ENCODE measurements at regions not wholly inside any gene's neighbourhood (a gene's known extent, or its start where the extent isn't known, plus 50 kb on each side); places are given as distances from the start of the nearest gene placed in this dataset.
"Not testable (repeated sequence)": the region's sequence is repeated elsewhere in the genome, so short reads cannot be mapped to it uniquely, and the experiment has no call there.

DNA sequence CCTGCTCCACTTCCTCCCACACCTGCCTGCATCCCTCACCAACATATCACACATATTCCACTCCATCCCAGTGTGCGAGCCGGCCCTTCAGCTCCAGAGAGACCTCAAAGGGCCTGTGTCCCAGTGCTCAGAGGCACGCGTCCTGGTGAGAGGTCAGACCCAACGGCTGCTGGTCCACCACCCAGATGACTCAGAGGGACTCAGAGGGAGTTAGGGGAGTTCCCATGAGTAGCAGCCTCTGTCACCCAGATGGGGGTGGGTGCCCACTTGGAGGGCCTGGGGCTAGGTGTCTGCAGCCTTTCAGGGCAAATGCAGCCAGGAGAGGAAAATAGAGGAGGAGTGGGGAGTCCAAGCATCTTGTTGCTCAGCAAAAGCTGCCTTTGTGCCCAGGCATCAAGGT is 333.8 kb upstream of the CHRNA7 start:
- H3K27me3 ChIP-seq (ENCODE audit: control insufficient read depth in 3 of 3, insufficient read depth in 3 of 3, low read length in 3 of 3); H3K4me1 ChIP-seq (ENCODE audit: control insufficient read depth in 3 of 3, insufficient read depth in 2 of 3, low read depth in 1 of 3, low read length in 2 of 3); DNase-seq; H3K4me3 ChIP-seq (ENCODE audit: low read depth in 1 of 3, low read length in 3 of 3); H3K9me3 ChIP-seq (ENCODE audit: control insufficient read depth in 2 of 2, insufficient read depth in 1 of 2, low read depth in 1 of 2, low read length in 1 of 2); H3K27ac ChIP-seq (ENCODE audit: low read depth in 1 of 3, low read length in 2 of 3); H3K36me3 ChIP-seq (ENCODE audit: control insufficient read depth in 3 of 3, insufficient read depth in 2 of 3, low read depth in 1 of 3, low read length in 3 of 3); FAIRE-seq: not testable (repeated sequence)
- 80% methylated on average over 3 of the region's 5 CpGs; no CpG with 5 or more reads in 2 of the 3 donors for WGBS, 3 donors

DNA sequence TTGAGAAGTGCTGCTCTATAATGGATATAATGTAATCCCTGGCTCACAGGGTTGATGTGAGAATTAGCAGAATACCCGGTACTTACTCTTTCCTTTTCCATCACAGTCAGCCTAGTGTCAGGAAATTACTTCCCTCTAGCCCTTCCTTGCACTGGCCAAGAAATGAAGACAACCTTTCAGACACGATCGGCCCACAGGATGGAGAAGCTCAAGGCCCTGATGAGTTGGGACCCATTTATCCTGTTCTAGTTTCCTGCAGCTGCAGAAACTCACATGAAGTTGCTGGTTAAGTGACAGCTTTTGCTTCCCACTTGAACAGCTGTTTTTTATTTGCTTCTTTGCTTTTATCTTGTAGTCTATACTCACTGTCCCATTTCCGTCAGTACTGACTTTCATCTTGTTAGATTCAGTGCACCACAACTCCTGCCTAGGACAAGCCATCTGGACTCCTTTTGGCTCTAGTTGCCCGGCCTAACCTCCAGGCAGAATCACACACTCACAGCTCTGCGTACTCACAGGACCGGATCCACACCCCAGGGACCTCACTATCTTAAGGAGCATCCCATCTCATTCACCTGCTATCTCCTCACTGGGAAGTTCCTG is 325.1 kb upstream of the CHRNA7 start:
- WGBS, 3 donors = 48 to 82% (median 81%) methylated on average over 2 to 3 of the region's 7 CpGs

DNA sequence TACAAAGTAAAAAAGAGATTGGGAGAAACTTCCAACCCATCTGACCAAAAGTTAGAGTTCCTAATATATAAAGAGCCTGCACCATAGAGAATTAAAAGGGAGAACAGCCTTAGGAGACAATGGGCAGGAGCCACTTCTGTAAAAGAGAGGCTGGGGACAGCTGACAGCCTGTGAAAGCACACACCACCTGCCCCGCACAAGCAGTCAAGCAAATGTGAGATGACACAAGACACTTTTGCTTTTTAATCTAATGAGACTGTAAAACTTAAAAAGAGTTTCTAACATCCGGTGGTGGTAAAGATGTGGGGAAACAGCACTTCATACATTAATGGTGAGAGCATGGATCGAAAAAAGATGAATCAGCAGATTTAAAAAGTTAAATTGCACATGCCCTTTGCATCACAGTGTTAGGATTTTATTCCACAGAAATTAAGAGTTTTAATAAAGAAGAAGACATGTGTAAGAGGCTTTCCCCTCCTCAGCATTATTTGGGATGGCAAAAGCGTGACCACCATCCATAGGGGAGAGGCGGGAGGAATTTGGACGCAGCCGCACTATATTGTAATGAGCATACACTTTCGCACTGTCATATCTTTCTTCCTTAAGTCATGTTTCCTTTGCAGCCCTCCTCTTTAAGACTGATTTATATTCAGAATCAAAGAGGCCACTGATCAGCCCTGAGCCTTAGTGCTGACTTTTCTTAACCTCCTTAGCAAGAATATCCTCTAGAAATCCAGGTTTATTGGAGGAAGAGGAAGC is 322.2 kb upstream of the CHRNA7 start:
- H3K27me3 ChIP-seq (ENCODE audit: control insufficient read depth in 3 of 3, insufficient read depth in 3 of 3, low read length in 3 of 3); FAIRE-seq; H3K27ac ChIP-seq (ENCODE audit: low read depth in 1 of 3, low read length in 2 of 3); DNase-seq; H3K4me3 ChIP-seq (ENCODE audit: low read depth in 1 of 3, low read length in 3 of 3); H3K36me3 ChIP-seq (ENCODE audit: control insufficient read depth in 3 of 3, insufficient read depth in 2 of 3, low read depth in 1 of 3, low read length in 3 of 3); H3K4me1 ChIP-seq (ENCODE audit: control insufficient read depth in 3 of 3, insufficient read depth in 2 of 3, low read depth in 1 of 3, low read length in 2 of 3); H3K9me3 ChIP-seq (ENCODE audit: control insufficient read depth in 2 of 2, insufficient read depth in 1 of 2, low read depth in 1 of 2, low read length in 1 of 2): not testable (repeated sequence)
- 73 to 86% (median 84%) methylated on average over 3 of the region's 8 CpGs for WGBS, 3 donors

More for the DNA sequence above, 325.1 kb upstream of the CHRNA7 start:
- not testable (repeated sequence) for H3K36me3 ChIP-seq (ENCODE audit: control insufficient read depth in 3 of 3, insufficient read depth in 2 of 3, low read depth in 1 of 3, low read length in 3 of 3); FAIRE-seq; H3K27ac ChIP-seq (ENCODE audit: low read depth in 1 of 3, low read length in 2 of 3); H3K4me3 ChIP-seq (ENCODE audit: low read depth in 1 of 3, low read length in 3 of 3); DNase-seq; H3K27me3 ChIP-seq (ENCODE audit: control insufficient read depth in 3 of 3, insufficient read depth in 3 of 3, low read length in 3 of 3); H3K4me1 ChIP-seq (ENCODE audit: control insufficient read depth in 3 of 3, insufficient read depth in 2 of 3, low read depth in 1 of 3, low read length in 2 of 3); H3K9me3 ChIP-seq (ENCODE audit: control insufficient read depth in 2 of 2, insufficient read depth in 1 of 2, low read depth in 1 of 2, low read length in 1 of 2)

DNA sequence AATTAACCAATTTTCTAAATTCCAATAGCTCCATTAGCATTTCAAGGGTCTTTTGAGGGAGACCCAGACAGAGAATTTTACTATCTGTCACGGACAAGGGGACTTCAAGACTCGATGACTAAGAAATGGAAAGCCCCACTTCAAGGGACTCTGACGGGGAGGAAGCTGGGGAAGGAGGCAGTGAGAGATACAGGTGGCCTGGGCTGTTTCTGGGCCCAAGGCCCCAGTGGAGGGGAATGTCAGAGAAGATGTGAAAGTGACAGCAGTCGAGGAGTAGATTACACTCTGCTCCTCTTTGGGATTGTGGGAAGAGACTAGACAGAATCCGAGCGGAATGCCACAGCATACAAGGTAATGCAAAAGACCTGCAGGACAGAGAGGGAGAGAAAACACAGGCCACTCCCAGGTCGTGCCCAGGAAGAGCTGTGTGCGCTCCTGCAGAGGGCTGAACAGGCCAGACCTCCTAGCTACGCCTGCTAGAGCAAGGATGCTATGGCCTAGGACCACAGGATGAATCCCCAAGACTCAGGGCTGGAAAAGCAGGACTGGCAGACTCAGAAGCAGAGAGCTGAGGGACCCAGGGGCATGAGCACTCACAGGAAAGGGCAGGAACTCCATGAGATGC is 321.5 kb upstream of the CHRNA7 start:
- not testable (repeated sequence) for H3K4me3 ChIP-seq (ENCODE audit: low read depth in 1 of 3, low read length in 3 of 3); H3K27ac ChIP-seq (ENCODE audit: low read depth in 1 of 3, low read length in 2 of 3); DNase-seq; H3K9me3 ChIP-seq (ENCODE audit: control insufficient read depth in 2 of 2, insufficient read depth in 1 of 2, low read depth in 1 of 2, low read length in 1 of 2); H3K27me3 ChIP-seq (ENCODE audit: control insufficient read depth in 3 of 3, insufficient read depth in 3 of 3, low read length in 3 of 3); H3K4me1 ChIP-seq (ENCODE audit: control insufficient read depth in 3 of 3, insufficient read depth in 2 of 3, low read depth in 1 of 3, low read length in 2 of 3); H3K36me3 ChIP-seq (ENCODE audit: control insufficient read depth in 3 of 3, insufficient read depth in 2 of 3, low read depth in 1 of 3, low read length in 3 of 3); FAIRE-seq
- WGBS, 3 donors = 40 to 64% (median 46%) methylated on average over 3 to 6 of the region's 9 CpGs

DNA sequence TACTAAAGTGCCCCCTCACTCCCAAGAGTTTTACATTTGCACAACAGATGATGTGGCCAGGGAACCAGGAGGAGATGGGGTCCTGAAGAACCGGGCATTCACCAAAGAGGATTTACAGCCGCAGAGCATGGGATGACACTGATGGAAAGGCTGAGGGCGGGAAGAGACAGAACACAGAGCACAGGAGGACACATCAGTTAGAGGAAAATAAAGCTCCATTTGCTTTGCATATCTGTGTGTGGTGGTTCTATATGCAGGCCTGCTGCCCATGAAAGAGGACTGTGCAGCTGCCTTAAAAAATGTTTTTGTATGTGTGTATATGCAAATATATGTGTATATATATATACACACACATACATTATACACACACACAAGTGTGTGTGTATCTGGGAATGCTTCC is 320.8 kb upstream of the CHRNA7 start:
- H3K27me3 ChIP-seq (ENCODE audit: control insufficient read depth in 3 of 3, insufficient read depth in 3 of 3, low read length in 3 of 3); H3K27ac ChIP-seq (ENCODE audit: low read depth in 1 of 3, low read length in 2 of 3); DNase-seq; H3K4me3 ChIP-seq (ENCODE audit: low read depth in 1 of 3, low read length in 3 of 3); H3K36me3 ChIP-seq (ENCODE audit: control insufficient read depth in 3 of 3, insufficient read depth in 2 of 3, low read depth in 1 of 3, low read length in 3 of 3); H3K4me1 ChIP-seq (ENCODE audit: control insufficient read depth in 3 of 3, insufficient read depth in 2 of 3, low read depth in 1 of 3, low read length in 2 of 3); H3K9me3 ChIP-seq (ENCODE audit: control insufficient read depth in 2 of 2, insufficient read depth in 1 of 2, low read depth in 1 of 2, low read length in 1 of 2); FAIRE-seq: not testable (repeated sequence)
- 72 to 89% (median 81%) methylated on average over 2 of the region's 3 CpGs for WGBS, 3 donors

DNA sequence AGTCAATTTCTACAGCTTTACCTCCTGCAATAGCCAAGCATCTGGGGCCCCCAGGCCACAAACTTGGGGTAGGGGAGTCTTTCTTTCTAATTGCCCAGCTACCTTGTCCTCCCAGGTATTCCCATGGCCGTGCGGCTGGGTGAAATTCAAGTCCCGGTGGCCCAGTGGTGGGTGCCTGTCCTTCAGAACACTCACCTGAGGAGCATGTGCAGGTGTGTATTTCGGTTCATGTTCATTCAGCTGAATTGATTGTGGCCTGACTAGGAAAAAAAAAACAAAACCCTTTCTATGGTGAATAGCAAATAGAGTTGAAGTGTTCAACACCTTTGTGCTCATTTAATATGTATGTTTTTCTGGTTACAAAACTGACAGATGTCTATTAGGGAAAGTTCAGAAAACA is 319.5 kb upstream of the CHRNA7 start:
- H3K27ac ChIP-seq (ENCODE audit: low read depth in 1 of 3, low read length in 2 of 3); H3K36me3 ChIP-seq (ENCODE audit: control insufficient read depth in 3 of 3, insufficient read depth in 2 of 3, low read depth in 1 of 3, low read length in 3 of 3); H3K4me1 ChIP-seq (ENCODE audit: control insufficient read depth in 3 of 3, insufficient read depth in 2 of 3, low read depth in 1 of 3, low read length in 2 of 3); FAIRE-seq; DNase-seq; H3K4me3 ChIP-seq (ENCODE audit: low read depth in 1 of 3, low read length in 3 of 3); H3K27me3 ChIP-seq (ENCODE audit: control insufficient read depth in 3 of 3, insufficient read depth in 3 of 3, low read length in 3 of 3); H3K9me3 ChIP-seq (ENCODE audit: control insufficient read depth in 2 of 2, insufficient read depth in 1 of 2, low read depth in 1 of 2, low read length in 1 of 2): not testable (repeated sequence)
- 76 to 94% (median 84%) methylated on average over 4 of the region's 4 CpGs for WGBS, 3 donors

DNA sequence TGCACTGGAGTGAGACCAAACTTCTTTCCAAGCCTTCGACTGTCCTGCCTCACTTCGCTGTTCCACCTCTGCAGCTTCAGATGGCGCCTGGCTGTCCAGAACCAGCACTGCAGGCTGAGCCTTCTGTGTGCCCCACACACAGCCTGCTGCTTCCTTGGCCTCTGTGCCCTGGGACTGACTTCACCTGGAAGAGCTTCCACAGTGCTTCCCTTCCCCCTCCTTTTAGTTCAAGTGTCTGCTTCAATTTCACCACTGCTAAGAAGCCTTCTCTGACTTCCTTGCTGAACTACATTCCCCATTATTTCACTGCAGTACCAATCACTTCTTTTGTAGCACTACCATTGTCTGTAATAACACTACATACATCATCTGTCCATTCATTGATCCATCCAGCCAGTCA is 315.1 kb upstream of the CHRNA7 start:
- not testable (repeated sequence) for H3K9me3 ChIP-seq (ENCODE audit: control insufficient read depth in 2 of 2, insufficient read depth in 1 of 2, low read depth in 1 of 2, low read length in 1 of 2); H3K27ac ChIP-seq (ENCODE audit: low read depth in 1 of 3, low read length in 2 of 3); H3K27me3 ChIP-seq (ENCODE audit: control insufficient read depth in 3 of 3, insufficient read depth in 3 of 3, low read length in 3 of 3); DNase-seq; H3K4me3 ChIP-seq (ENCODE audit: low read depth in 1 of 3, low read length in 3 of 3); FAIRE-seq; H3K36me3 ChIP-seq (ENCODE audit: control insufficient read depth in 3 of 3, insufficient read depth in 2 of 3, low read depth in 1 of 3, low read length in 3 of 3); H3K4me1 ChIP-seq (ENCODE audit: control insufficient read depth in 3 of 3, insufficient read depth in 2 of 3, low read depth in 1 of 3, low read length in 2 of 3)
- 0 to 40% (median 0%) methylated on average over 1 to 2 of the region's 3 CpGs for WGBS, 3 donors

DNA sequence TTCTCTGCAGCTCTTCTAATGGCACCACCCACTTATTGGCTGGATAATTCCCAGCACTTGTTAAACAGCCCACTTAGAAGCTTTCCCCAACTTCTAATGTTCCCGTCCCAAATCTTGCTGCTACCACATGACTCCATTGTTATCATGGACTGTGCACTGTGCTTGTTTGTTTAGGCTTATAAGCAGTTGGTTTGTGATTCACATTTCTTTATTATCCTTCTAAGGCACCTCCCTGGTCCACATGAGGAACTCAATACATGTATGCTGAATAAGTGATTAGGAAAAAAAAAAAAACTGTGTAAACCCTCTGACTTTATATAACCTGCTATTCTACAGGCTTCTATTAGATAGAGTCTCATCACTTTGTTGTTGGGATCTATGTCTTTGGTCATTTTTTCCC is 311.7 kb upstream of the CHRNA7 start:
- not testable (repeated sequence) for H3K4me3 ChIP-seq (ENCODE audit: low read depth in 1 of 3, low read length in 3 of 3); H3K27me3 ChIP-seq (ENCODE audit: control insufficient read depth in 3 of 3, insufficient read depth in 3 of 3, low read length in 3 of 3); H3K4me1 ChIP-seq (ENCODE audit: control insufficient read depth in 3 of 3, insufficient read depth in 2 of 3, low read depth in 1 of 3, low read length in 2 of 3); DNase-seq; FAIRE-seq; H3K36me3 ChIP-seq (ENCODE audit: control insufficient read depth in 3 of 3, insufficient read depth in 2 of 3, low read depth in 1 of 3, low read length in 3 of 3); H3K27ac ChIP-seq (ENCODE audit: low read depth in 1 of 3, low read length in 2 of 3); H3K9me3 ChIP-seq (ENCODE audit: control insufficient read depth in 2 of 2, insufficient read depth in 1 of 2, low read depth in 1 of 2, low read length in 1 of 2)
- 35 to 39% methylated on average over 1 of the region's 1 CpG; no CpG with 5 or more reads in 1 of the 3 donors for WGBS, 3 donors

All from small intestine (tissue), 7 donors.